ENCODE measurements at regions not wholly inside any gene's neighbourhood (a gene's known extent, or its start where the extent isn't known, plus 50 kb on each side); places are given as distances from the start of the nearest gene placed in this dataset.

DNA sequence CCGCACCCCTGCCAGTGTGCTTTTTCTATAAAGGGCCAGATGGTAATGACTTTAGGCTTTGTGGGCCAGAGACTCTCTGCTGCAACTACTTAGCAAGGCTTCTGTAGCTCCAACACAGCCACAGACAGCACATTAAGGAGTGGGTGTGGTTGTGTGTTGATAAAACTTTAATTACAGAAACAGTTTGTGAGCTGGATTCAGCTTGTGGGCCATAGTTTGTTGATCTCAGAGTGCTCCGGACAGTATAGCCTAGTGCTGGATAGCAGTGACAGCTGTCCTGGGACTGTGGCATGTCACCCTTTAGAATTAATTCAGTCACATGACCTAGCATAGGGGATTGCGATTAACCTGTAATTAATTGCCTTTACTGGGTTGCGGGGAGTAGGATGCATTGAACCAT, 109.7 kb downstream of the ZNF664 start:
- no peaks in the 10 kb centered on the region for H3K9me3 ChIP-seq (ENCODE audit: control insufficient read depth, insufficient read depth, low read depth, low read length)
- no peak overlapping the region for H3K4me3 ChIP-seq (ENCODE audit: low read depth in 2 of 2, low read length in 2 of 2)
- intact Hi-C loops (cut with micrococcal nuclease; ENCODE audit: unreplicated experiment) = no loop called here
- TF ChIP-seq, protein P1, sequence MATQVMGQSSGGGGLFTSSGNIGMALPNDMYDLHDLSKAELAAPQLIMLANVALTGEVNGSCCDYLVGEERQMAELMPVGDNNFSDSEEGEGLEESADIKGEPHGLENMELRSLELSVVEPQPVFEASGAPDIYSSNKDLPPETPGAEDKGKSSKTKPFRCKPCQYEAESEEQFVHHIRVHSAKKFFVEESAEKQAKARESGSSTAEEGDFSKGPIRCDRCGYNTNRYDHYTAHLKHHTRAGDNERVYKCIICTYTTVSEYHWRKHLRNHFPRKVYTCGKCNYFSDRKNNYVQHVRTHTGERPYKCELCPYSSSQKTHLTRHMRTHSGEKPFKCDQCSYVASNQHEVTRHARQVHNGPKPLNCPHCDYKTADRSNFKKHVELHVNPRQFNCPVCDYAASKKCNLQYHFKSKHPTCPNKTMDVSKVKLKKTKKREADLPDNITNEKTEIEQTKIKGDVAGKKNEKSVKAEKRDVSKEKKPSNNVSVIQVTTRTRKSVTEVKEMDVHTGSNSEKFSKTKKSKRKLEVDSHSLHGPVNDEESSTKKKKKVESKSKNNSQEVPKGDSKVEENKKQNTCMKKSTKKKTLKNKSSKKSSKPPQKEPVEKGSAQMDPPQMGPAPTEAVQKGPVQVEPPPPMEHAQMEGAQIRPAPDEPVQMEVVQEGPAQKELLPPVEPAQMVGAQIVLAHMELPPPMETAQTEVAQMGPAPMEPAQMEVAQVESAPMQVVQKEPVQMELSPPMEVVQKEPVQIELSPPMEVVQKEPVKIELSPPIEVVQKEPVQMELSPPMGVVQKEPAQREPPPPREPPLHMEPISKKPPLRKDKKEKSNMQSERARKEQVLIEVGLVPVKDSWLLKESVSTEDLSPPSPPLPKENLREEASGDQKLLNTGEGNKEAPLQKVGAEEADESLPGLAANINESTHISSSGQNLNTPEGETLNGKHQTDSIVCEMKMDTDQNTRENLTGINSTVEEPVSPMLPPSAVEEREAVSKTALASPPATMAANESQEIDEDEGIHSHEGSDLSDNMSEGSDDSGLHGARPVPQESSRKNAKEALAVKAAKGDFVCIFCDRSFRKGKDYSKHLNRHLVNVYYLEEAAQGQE (IDR thresholded peaks at IDR 0.05; ENCODE audit: insufficient read depth in 1 of 2, low read depth in 2 of 2, low read length in 1 of 2) = no peak
- TF ChIP-seq POLR2AphosphoS5 (IDR thresholded peaks at IDR 0.05; ENCODE audit: low read depth, low read length) (no peak), SIN3A (IDR thresholded peaks at IDR 0.05; ENCODE audit: borderline replicate concordance, insufficient read depth, low read depth, low read length) (no peak), TCF7L2 (IDR thresholded peaks at IDR 0.05; ENCODE audit: low read depth, low read length) (no peak)
- TF ChIP-seq, protein P2, sequence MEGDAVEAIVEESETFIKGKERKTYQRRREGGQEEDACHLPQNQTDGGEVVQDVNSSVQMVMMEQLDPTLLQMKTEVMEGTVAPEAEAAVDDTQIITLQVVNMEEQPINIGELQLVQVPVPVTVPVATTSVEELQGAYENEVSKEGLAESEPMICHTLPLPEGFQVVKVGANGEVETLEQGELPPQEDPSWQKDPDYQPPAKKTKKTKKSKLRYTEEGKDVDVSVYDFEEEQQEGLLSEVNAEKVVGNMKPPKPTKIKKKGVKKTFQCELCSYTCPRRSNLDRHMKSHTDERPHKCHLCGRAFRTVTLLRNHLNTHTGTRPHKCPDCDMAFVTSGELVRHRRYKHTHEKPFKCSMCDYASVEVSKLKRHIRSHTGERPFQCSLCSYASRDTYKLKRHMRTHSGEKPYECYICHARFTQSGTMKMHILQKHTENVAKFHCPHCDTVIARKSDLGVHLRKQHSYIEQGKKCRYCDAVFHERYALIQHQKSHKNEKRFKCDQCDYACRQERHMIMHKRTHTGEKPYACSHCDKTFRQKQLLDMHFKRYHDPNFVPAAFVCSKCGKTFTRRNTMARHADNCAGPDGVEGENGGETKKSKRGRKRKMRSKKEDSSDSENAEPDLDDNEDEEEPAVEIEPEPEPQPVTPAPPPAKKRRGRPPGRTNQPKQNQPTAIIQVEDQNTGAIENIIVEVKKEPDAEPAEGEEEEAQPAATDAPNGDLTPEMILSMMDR (IDR thresholded peaks at IDR 0.05) = no peak
- in situ Hi-C loops (cut with HindIII; ENCODE audit: low pct_unique_long_range_greater_than_20kb, low sequenced_read_pairs) = no loop called here
- DNase-seq (ENCODE audit: low read depth, low spot score) = no peak
- no TSS peak for BruUV-seq (replicated peaks)
- no peaks in the 10 kb centered on the region for H3K27me3 ChIP-seq (ENCODE audit: control insufficient read depth, insufficient read depth, low read length)
- ATAC-seq = no peak
- no peaks in the 10 kb centered on the region for H3K36me3 ChIP-seq (ENCODE audit: control insufficient read depth, insufficient read depth, low read length)
- ChIA-PET POLR2A (no interaction called here), CTCF (no interaction called here)
- no peaks in the 10 kb centered on the region for H3K4me1 ChIP-seq (ENCODE audit: control insufficient read depth, insufficient read depth, low read length)
- H3K27ac ChIP-seq (ENCODE audit: low read length) = no peak overlapping the region

DNA sequence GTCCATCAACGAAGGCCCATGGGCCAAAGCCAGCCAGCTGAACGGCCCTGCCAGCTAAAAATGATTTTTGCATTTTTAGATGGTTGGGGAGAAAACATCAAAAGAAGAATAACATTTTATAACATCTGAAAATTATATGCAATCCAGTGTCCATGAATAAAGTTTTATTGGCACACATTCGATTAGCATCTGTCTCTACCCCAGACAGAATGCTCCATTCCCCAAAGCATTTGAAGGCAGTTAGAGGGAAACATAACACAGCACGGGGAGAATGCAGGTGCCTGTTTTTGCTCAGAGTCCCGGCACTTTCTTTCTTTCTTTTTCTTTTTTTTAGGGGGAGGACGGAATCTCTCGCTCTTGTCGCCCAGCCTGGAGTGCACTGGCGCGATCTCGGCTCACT, 110.7 kb downstream of the ZNF664 start:
- CTCF ChIA-PET = no interaction called here
- intact Hi-C loops (cut with micrococcal nuclease; ENCODE audit: unreplicated experiment) (no loop called here), in situ Hi-C loops (cut with HindIII; ENCODE audit: low pct_unique_long_range_greater_than_20kb, low sequenced_read_pairs) (no loop called here)
- Histone ChIP-seq H3K9me3 (ENCODE audit: control insufficient read depth, insufficient read depth, low read depth, low read length) (no peaks in the 10 kb centered on the region), H3K36me3 (ENCODE audit: control insufficient read depth, insufficient read depth, low read length) (no peaks in the 10 kb centered on the region), H3K4me3 (ENCODE audit: low read depth in 2 of 2, low read length in 2 of 2) (no peak overlapping the region), H3K4me1 (ENCODE audit: control insufficient read depth, insufficient read depth, low read length) (no peaks in the 10 kb centered on the region), H3K27ac (ENCODE audit: low read length) (no peak overlapping the region), H3K27me3 (ENCODE audit: control insufficient read depth, insufficient read depth, low read length) (no peaks in the 10 kb centered on the region)
- ATAC-seq (no peak), DNase-seq (ENCODE audit: low read depth, low spot score) (no peak)
- POLR2A ChIA-PET = no interaction called here
- no TSS peak for BruUV-seq (replicated peaks)
- no peak for TF ChIP-seq SIN3A (IDR thresholded peaks at IDR 0.05; ENCODE audit: borderline replicate concordance, insufficient read depth, low read depth, low read length)
- TF ChIP-seq, protein P1 (IDR thresholded peaks at IDR 0.05; ENCODE audit: insufficient read depth in 1 of 2, low read depth in 2 of 2, low read length in 1 of 2) = no peak
- TF ChIP-seq POLR2AphosphoS5 (IDR thresholded peaks at IDR 0.05; ENCODE audit: low read depth, low read length) = no peak
- TF ChIP-seq, protein P2 (IDR thresholded peaks at IDR 0.05) = no peak
- TF ChIP-seq TCF7L2 (IDR thresholded peaks at IDR 0.05; ENCODE audit: low read depth, low read length) = no peak

Measured in Panc1 (cell line).